ENCODE measurements at regions not wholly inside any gene's neighbourhood (a gene's known extent, or its start where the extent isn't known, plus 50 kb on each side); places are given as distances from the start of the nearest gene placed in this dataset.

- TF ChIP-seq, protein P1, sequence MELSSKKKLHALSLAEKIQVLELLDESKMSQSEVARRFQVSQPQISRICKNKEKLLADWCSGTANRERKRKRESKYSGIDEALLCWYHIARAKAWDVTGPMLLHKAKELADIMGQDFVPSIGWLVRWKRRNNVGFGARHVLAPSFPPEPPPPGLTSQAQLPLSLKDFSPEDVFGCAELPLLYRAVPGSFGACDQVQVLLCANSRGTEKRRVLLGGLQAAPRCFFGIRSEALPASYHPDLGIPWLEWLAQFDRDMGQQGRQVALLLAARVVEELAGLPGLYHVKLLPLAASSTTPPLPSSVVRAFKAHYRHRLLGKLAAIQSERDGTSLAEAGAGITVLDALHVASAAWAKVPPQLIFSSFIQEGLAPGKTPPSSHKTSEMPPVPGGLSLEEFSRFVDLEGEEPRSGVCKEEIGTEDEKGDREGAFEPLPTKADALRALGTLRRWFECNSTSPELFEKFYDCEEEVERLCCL (CRISPR knock-in tag; IDR thresholded peaks at IDR 0.05; ENCODE audit: borderline replicate concordance) = no peak
- TF ChIP-seq TEAD2 (CRISPR knock-in tag; IDR thresholded peaks at IDR 0.05) (no peak), NPAS2 (CRISPR knock-in tag; IDR thresholded peaks at IDR 0.05; ENCODE audit: borderline replicate concordance) (no peak), ELF4 (CRISPR knock-in tag; IDR thresholded peaks at IDR 0.05; ENCODE audit: borderline replicate concordance) (no peak), ZSCAN21 (CRISPR knock-in tag; IDR thresholded peaks at IDR 0.05; ENCODE audit: borderline replicate concordance) (no peak), JDP2 (CRISPR knock-in tag; IDR thresholded peaks at IDR 0.05; ENCODE audit: borderline replicate concordance) (no peak), ZNF687 (CRISPR knock-in tag; IDR thresholded peaks at IDR 0.05) (peak; percentile 67), CEBPB (IDR thresholded peaks at IDR 0.05; ENCODE audit: borderline replicate concordance, low read depth, low read length) (no peak), ZFX (CRISPR knock-in tag; IDR thresholded peaks at IDR 0.05; ENCODE audit: low read depth) (0 out of 2 replicates have a peak, but pooled peaks have one; percentile 32), POLR2A (IDR thresholded peaks at IDR 0.05; ENCODE audit: insufficient read depth in 1 of 2, low read depth in 2 of 2, low read length in 2 of 2) (no peak), RFXANK (CRISPR knock-in tag; IDR thresholded peaks at IDR 0.05) (no peak), ZNF484 (CRISPR knock-in tag; IDR thresholded peaks at IDR 0.05; ENCODE audit: borderline replicate concordance, low read depth) (no peak)
- TF ChIP-seq, protein P2, sequence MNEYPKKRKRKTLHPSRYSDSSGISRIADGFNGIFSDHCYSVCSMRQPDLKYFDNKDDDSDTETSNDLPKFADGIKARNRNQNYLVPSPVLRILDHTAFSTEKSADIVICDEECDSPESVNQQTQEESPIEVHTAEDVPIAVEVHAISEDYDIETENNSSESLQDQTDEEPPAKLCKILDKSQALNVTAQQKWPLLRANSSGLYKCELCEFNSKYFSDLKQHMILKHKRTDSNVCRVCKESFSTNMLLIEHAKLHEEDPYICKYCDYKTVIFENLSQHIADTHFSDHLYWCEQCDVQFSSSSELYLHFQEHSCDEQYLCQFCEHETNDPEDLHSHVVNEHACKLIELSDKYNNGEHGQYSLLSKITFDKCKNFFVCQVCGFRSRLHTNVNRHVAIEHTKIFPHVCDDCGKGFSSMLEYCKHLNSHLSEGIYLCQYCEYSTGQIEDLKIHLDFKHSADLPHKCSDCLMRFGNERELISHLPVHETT (CRISPR knock-in tag; conservative IDR thresholded peaks at IDR 0.05) = no peak
- TF ChIP-seq, protein P3, sequence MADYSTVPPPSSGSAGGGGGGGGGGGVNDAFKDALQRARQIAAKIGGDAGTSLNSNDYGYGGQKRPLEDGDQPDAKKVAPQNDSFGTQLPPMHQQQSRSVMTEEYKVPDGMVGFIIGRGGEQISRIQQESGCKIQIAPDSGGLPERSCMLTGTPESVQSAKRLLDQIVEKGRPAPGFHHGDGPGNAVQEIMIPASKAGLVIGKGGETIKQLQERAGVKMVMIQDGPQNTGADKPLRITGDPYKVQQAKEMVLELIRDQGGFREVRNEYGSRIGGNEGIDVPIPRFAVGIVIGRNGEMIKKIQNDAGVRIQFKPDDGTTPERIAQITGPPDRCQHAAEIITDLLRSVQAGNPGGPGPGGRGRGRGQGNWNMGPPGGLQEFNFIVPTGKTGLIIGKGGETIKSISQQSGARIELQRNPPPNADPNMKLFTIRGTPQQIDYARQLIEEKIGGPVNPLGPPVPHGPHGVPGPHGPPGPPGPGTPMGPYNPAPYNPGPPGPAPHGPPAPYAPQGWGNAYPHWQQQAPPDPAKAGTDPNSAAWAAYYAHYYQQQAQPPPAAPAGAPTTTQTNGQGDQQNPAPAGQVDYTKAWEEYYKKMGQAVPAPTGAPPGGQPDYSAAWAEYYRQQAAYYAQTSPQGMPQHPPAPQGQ (CRISPR knock-in tag; IDR thresholded peaks at IDR 0.05; ENCODE audit: borderline replicate concordance) = no peak
- TF ChIP-seq, protein P4, sequence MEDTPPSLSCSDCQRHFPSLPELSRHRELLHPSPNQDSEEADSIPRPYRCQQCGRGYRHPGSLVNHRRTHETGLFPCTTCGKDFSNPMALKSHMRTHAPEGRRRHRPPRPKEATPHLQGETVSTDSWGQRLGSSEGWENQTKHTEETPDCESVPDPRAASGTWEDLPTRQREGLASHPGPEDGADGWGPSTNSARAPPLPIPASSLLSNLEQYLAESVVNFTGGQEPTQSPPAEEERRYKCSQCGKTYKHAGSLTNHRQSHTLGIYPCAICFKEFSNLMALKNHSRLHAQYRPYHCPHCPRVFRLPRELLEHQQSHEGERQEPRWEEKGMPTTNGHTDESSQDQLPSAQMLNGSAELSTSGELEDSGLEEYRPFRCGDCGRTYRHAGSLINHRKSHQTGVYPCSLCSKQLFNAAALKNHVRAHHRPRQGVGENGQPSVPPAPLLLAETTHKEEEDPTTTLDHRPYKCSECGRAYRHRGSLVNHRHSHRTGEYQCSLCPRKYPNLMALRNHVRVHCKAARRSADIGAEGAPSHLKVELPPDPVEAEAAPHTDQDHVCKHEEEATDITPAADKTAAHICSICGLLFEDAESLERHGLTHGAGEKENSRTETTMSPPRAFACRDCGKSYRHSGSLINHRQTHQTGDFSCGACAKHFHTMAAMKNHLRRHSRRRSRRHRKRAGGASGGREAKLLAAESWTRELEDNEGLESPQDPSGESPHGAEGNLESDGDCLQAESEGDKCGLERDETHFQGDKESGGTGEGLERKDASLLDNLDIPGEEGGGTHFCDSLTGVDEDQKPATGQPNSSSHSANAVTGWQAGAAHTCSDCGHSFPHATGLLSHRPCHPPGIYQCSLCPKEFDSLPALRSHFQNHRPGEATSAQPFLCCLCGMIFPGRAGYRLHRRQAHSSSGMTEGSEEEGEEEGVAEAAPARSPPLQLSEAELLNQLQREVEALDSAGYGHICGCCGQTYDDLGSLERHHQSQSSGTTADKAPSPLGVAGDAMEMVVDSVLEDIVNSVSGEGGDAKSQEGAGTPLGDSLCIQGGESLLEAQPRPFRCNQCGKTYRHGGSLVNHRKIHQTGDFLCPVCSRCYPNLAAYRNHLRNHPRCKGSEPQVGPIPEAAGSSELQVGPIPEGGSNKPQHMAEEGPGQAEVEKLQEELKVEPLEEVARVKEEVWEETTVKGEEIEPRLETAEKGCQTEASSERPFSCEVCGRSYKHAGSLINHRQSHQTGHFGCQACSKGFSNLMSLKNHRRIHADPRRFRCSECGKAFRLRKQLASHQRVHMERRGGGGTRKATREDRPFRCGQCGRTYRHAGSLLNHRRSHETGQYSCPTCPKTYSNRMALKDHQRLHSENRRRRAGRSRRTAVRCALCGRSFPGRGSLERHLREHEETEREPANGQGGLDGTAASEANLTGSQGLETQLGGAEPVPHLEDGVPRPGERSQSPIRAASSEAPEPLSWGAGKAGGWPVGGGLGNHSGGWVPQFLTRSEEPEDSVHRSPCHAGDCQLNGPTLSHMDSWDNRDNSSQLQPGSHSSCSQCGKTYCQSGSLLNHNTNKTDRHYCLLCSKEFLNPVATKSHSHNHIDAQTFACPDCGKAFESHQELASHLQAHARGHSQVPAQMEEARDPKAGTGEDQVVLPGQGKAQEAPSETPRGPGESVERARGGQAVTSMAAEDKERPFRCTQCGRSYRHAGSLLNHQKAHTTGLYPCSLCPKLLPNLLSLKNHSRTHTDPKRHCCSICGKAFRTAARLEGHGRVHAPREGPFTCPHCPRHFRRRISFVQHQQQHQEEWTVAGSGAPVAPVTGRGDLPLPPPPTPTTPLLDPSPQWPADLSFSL (CRISPR knock-in tag; IDR thresholded peaks at IDR 0.05) = no peak
These were observed 151.0 kb downstream of the VEGFA start (continued) for GRCh38 chr6:43921039-43921438.
